H1 (cell line): ENCODE measurements at regions not wholly inside any gene's neighbourhood (a gene's known extent, or its start where the extent isn't known, plus 50 kb on each side); places are given as distances from the start of the nearest gene placed in this dataset.

Experiments
- CTCF ChIA-PET: fragments of 300-600 bp; sonication (Branson Sonifier 250); formaldehyde crosslinking; loops from one replicate; lab custom pipeline; 2021; ENCODE audit not compliant: partially characterized antibody; lab: Charles Lee
- POLR2A ChIA-PET: fragments of 300-600 bp; sonication (Branson Sonifier 250); formaldehyde crosslinking; loops from one replicate; lab custom pipeline; 2021; ENCODE audit warnings: inconsistent platforms; ENCODE audit not compliant: partially characterized antibody; lab: Charles Lee
- DNase-seq, 2 experiments: peaks; one replicate each; pipeline versions ENCODE4 v3.0.0 to v3.0.0-alpha.2; 2010 to 2022; ENCODE audit warnings: low spot score in 2 of 2, low read depth in 1 of 2, mixed read lengths in 1 of 2
- FAIRE-seq: peaks from 2 replicates; lab custom pipeline; 2011; peaks lifted over from hg19 to GRCh38; lab: Jason Lieb, UNC
- H2AFZ ChIP-seq: 2 replicates; pipeline ENCODE4 v1.8.1; 2012; ENCODE audit warnings: low read length, inconsistent platforms
- H2AK5ac ChIP-seq: 2 replicates; pipeline ENCODE4 v1.6.1; 2013; ENCODE audit warnings: low read depth, low read length
- H2BK120ac ChIP-seq: replicated peaks from 2 replicates; pipeline ENCODE3; 2013; ENCODE audit warnings: low read depth, low read length, inconsistent platforms
- H2BK12ac ChIP-seq: 2 replicates; pipeline ENCODE4 v1.6.1; 2013; ENCODE audit warnings: low read depth, low read length
- H2BK15ac ChIP-seq: 2 replicates; pipeline ENCODE4 v1.6.1; 2013; ENCODE audit warnings: low read length
- H2BK20ac ChIP-seq: 2 replicates; pipeline ENCODE4 v1.6.1; 2013; ENCODE audit warnings: low read length
- H2BK5ac ChIP-seq: 2 replicates; pipeline ENCODE4 v1.6.1; 2013; ENCODE audit warnings: low read depth, low read length
- H3K14ac ChIP-seq: 2 replicates; pipeline ENCODE4 v1.6.1; 2013; ENCODE audit warnings: inconsistent platforms; ENCODE audit not compliant: insufficient read length
- H3K18ac ChIP-seq: 2 replicates; pipeline ENCODE4 v1.6.1; 2013; ENCODE audit warnings: low read length; ENCODE audit errors: extremely low read depth
- H3K23ac ChIP-seq: 2 replicates; pipeline ENCODE4 v1.6.1; 2013; ENCODE audit warnings: inconsistent platforms; ENCODE audit not compliant: insufficient read length
- H3K23me2 ChIP-seq: 2 replicates; pipeline ENCODE4 v1.6.1; 2013; ENCODE audit warnings: low read depth, low read length
- H3K27ac ChIP-seq: 2 replicates; pipeline ENCODE4 v1.6.1; 2011; ENCODE audit warnings: low read depth, low read length, inconsistent platforms
- H3K27me3 ChIP-seq, 4 experiments: replicated peaks in 1 of 4; 1 replicate in 1 of 4; 2 replicates in 3 of 4; pipeline versions ENCODE4 v1.6.1 to v1.8.1; 2011 to 2013; ENCODE audit warnings: low read length in 3 of 4, mild to moderate bottlenecking in 3 of 4, inconsistent platforms in 2 of 4, mixed read lengths in 2 of 4, moderate library complexity in 1 of 4; ENCODE audit not compliant: control insufficient read depth in 3 of 4, insufficient read depth in 3 of 4; ENCODE audit errors: extremely low read depth in 1 of 4
- H3K36me3 ChIP-seq, 4 experiments: 2 replicates each; pipeline versions ENCODE4 v1.6.1 to v1.8.1; 2011 to 2013; ENCODE audit warnings: mild to moderate bottlenecking in 4 of 4, low read length in 3 of 4, moderate library complexity in 2 of 4, control low read depth in 1 of 4, inconsistent platforms in 1 of 4; ENCODE audit not compliant: insufficient read depth in 4 of 4, control insufficient read depth in 2 of 4
- H3K4ac ChIP-seq: replicated peaks from 2 replicates; pipeline ENCODE3; 2013; ENCODE audit warnings: low read length, low read depth, mixed read lengths, inconsistent platforms; ENCODE audit not compliant: insufficient read length
- H3K4me1 ChIP-seq, 4 experiments: replicated peaks in 1 of 4; 1 replicate in 1 of 4; 2 replicates in 3 of 4; pipeline versions ENCODE4 v1.6.1 to v1.8.1; 2011 to 2013; ENCODE audit warnings: low read length in 3 of 4, inconsistent platforms in 2 of 4, mixed read lengths in 1 of 4; ENCODE audit not compliant: insufficient read depth in 4 of 4, control insufficient read depth in 3 of 4
- H3K4me2 ChIP-seq, 2 experiments: 2 replicates each; pipeline versions ENCODE4 v1.6.1 to v1.8.1; 2011 to 2013; ENCODE audit warnings: low read depth in 2 of 2, low read length in 2 of 2, control low read depth in 1 of 2, inconsistent platforms in 1 of 2, mild to moderate bottlenecking in 1 of 2; ENCODE audit not compliant: insufficient read depth in 1 of 2
- H3K4me3 ChIP-seq, 4 experiments: fragments of 200-600, 300-600 bp in 1 of 4; sonication (generic), shearing (Covaris generic), sonication (Bioruptor Twin) in 1 of 4; 2 replicates each; pipeline versions ENCODE4 v1.5.1 to v1.8.1; 2011 to 2016; ENCODE audit warnings: low read length in 4 of 4, low read depth in 3 of 4, control low read depth in 2 of 4, inconsistent platforms in 2 of 4, mild to moderate bottlenecking in 2 of 4, mixed read lengths in 1 of 4, moderate library complexity in 1 of 4; ENCODE audit not compliant: insufficient read depth in 2 of 4; ENCODE audit errors: extremely low read depth in 1 of 4
- H3K56ac ChIP-seq: replicated peaks from 2 replicates; pipeline ENCODE3; 2013; ENCODE audit warnings: low read depth, mild to moderate bottlenecking, mixed read lengths, low read length, inconsistent platforms; ENCODE audit not compliant: insufficient read length
- H3K79me1 ChIP-seq: 2 replicates; pipeline ENCODE4 v1.6.1; 2013; ENCODE audit warnings: low read depth, low read length, control low read depth
- H3K79me2 ChIP-seq, 2 experiments: 2 replicates each; pipeline versions ENCODE4 v1.6.1 to v1.8.1; 2012 to 2013; ENCODE audit warnings: low read length in 2 of 2, mild to moderate bottlenecking in 2 of 2, inconsistent platforms in 1 of 2; ENCODE audit not compliant: insufficient read depth in 2 of 2, control insufficient read depth in 1 of 2
- H3K9ac ChIP-seq, 4 experiments: replicated peaks in 1 of 4; 1 replicate in 1 of 4; 2 replicates in 3 of 4; pipeline versions ENCODE4 v1.6.1 to v1.8.1; 2011 to 2013; ENCODE audit warnings: low read depth in 3 of 4, low read length in 3 of 4, control low read depth in 2 of 4, mild to moderate bottlenecking in 2 of 4, moderate library complexity in 2 of 4, inconsistent platforms in 1 of 4; ENCODE audit errors: extremely low read depth in 1 of 4
- H3K9me3 ChIP-seq, 2 experiments: 2 replicates each; pipeline versions ENCODE4 v1.6.1 to v1.8.1; 2012 to 2013; ENCODE audit warnings: mild to moderate bottlenecking in 2 of 2, moderate library complexity in 2 of 2, control low read depth in 1 of 2, inconsistent platforms in 1 of 2, low read depth in 1 of 2, low read length in 1 of 2, mixed read lengths in 1 of 2; ENCODE audit not compliant: insufficient read depth in 2 of 2
- H4K20me1 ChIP-seq, 2 experiments: replicated peaks in 1 of 2; 2 replicates each; pipeline versions ENCODE3 to v1.8.1; 2011 to 2013; ENCODE audit warnings: inconsistent platforms in 2 of 2, low read length in 2 of 2, mild to moderate bottlenecking in 1 of 2; ENCODE audit not compliant: insufficient read depth in 2 of 2, control insufficient read depth in 1 of 2
- H4K5ac ChIP-seq: 2 replicates; pipeline ENCODE4 v1.6.1; 2013; ENCODE audit warnings: low read length, low read depth, mixed read lengths, inconsistent platforms; ENCODE audit not compliant: insufficient read length
- H4K8ac ChIP-seq: 2 replicates; pipeline ENCODE4 v1.8.0; 2013; ENCODE audit warnings: mild to moderate bottlenecking, moderate library complexity, low read length, inconsistent platforms; ENCODE audit not compliant: insufficient read depth; ENCODE audit errors: extremely low read depth
- H4K91ac ChIP-seq: replicated peaks from 2 replicates; pipeline ENCODE3; 2013; ENCODE audit warnings: low read length, mixed read lengths, inconsistent platforms; ENCODE audit not compliant: insufficient read length
- ASH2L ChIP-seq: fragments of 200-600, 300-600 bp; sonication (generic); IDR thresholded peaks from one replicate; pipeline ENCODE4 v1.7.1; 2017; ENCODE audit warnings: low read length
- ATF2 ChIP-seq: IDR thresholded peaks from 2 replicates; pipeline ENCODE4 v1.6.1; 2012; ENCODE audit warnings: low read length, inconsistent platforms
- CBX8 ChIP-seq: fragments of 300-800, 300-1000 bp; sonication (generic); IDR thresholded peaks from 2 replicates; pipeline ENCODE4 v1.7.1; 2016; ENCODE audit warnings: low read depth, low read length, borderline replicate concordance
- CTBP2 ChIP-seq: IDR thresholded peaks from 2 replicates; pipeline ENCODE4 v1.7.0; 2011; ENCODE audit warnings: borderline replicate concordance, mild to moderate bottlenecking, moderate library complexity, mixed read lengths, low read length; ENCODE audit not compliant: insufficient read depth, insufficient read length
- E2F6 ChIP-seq: IDR thresholded peaks from 2 replicates; pipeline ENCODE4 v1.6.1; 2012; ENCODE audit warnings: inconsistent platforms
- EGR1 ChIP-seq: IDR thresholded peaks from 2 replicates; pipeline ENCODE4 v1.6.1; 2011; ENCODE audit warnings: low read depth, low read length, borderline replicate concordance
- FOSL1 ChIP-seq: IDR thresholded peaks from 2 replicates; pipeline ENCODE4 v1.6.1; 2011; ENCODE audit warnings: mild to moderate bottlenecking, low read depth, low read length, moderate library complexity; ENCODE audit not compliant: insufficient read depth
- KDM5A ChIP-seq: fragments of 200-600 bp; IDR thresholded peaks from 2 replicates; pipeline ENCODE4 v1.7.1; 2012; ENCODE audit warnings: mild to moderate bottlenecking, low read length, inconsistent platforms, mixed read lengths
- MAFK ChIP-seq: IDR thresholded peaks from 2 replicates; pipeline ENCODE4 v1.6.1; 2012; ENCODE audit warnings: low read depth, mild to moderate bottlenecking, improper control_type of control experiment, low read length
- NANOG ChIP-seq: IDR thresholded peaks from 2 replicates; pipeline ENCODE4 v1.6.1; 2011; ENCODE audit warnings: low read length, low read depth, mild to moderate bottlenecking, inconsistent platforms; ENCODE audit not compliant: insufficient read depth, poor library complexity, severe bottlenecking
- SP4 ChIP-seq: IDR thresholded peaks from 2 replicates; pipeline ENCODE4 v1.6.1; 2012; ENCODE audit warnings: low read length, inconsistent platforms
- TCF12 ChIP-seq: IDR thresholded peaks from 2 replicates; pipeline ENCODE4 v1.6.1; 2011; ENCODE audit warnings: low read depth, mild to moderate bottlenecking, low read length
- ZNF274 ChIP-seq: IDR thresholded peaks from 2 replicates; pipeline ENCODE4 v1.7.0; 2012; ENCODE audit warnings: low read length, borderline replicate concordance; ENCODE audit errors: extremely low read depth
- WGBS, 2 experiments: shearing (Covaris generic) in 1 of 2; methylation state at CpG; one replicate each; pipeline versions ENCODE4 v1.1.6 to v1.1.7; 2013 to 2015; ENCODE audit warnings: low lambda C conversion rate in 2 of 2, mixed read lengths in 2 of 2, inconsistent platforms in 1 of 2, low coverage in 1 of 2, missing lambda C conversion rate in 1 of 2; ENCODE audit not compliant: insufficient replicate concordance in 2 of 2, insufficient coverage in 1 of 2, insufficient read length in 1 of 2; ENCODE audit errors: extremely low coverage in 1 of 2, missing lambda C conversion rate in 1 of 2; 5-methylcytosine and 5-hydroxymethylcytosine counted together

- no peak overlapping the region for H4K91ac ChIP-seq
- no peak overlapping the region for H2BK15ac ChIP-seq
- no peak for DNase-seq
- H3K23ac ChIP-seq: no peak overlapping the region
- H3K27ac ChIP-seq: no peak overlapping the region
- H2AK5ac ChIP-seq: no peak overlapping the region
- no peak overlapping the region for H3K4me3 ChIP-seq
- H2BK12ac ChIP-seq: no peak overlapping the region
- FAIRE-seq: no peak
- no peak overlapping the region for H2BK120ac ChIP-seq
- H3K4me1 ChIP-seq: no peaks in the 10 kb centered on the region
- no peak overlapping the region for H4K8ac ChIP-seq
- no peaks in the 10 kb centered on the region for H3K79me1 ChIP-seq
- no peak overlapping the region for H4K5ac ChIP-seq
- no peaks in the 10 kb centered on the region for H4K20me1 ChIP-seq
- no peaks in the 10 kb centered on the region for H3K27me3 ChIP-seq
- ChIA-PET POLR2A (no interaction called here), CTCF (no interaction called here)
- no peak overlapping the region for H3K4ac ChIP-seq
- no peak overlapping the region for H2BK20ac ChIP-seq
- H3K23me2 ChIP-seq: no peaks in the 10 kb centered on the region
- H3K79me2 ChIP-seq: no peaks in the 10 kb centered on the region
- 94% methylated on average over 2 of the region's 2 CpGs; no CpG with 5 or more reads in 1 of the 2 experiments for whole genome bisulfite sequencing, 2 experiments
- H3K56ac ChIP-seq: no peak overlapping the region
- no peak overlapping the region for H3K4me2 ChIP-seq
- H3K9ac ChIP-seq: no peak overlapping the region
- no peaks in the 10 kb centered on the region for H3K36me3 ChIP-seq
- H3K9me3 ChIP-seq: no peaks in the 10 kb centered on the region
- H3K18ac ChIP-seq: no peak overlapping the region
- H2BK5ac ChIP-seq: no peak overlapping the region
- no peak overlapping the region for H3K14ac ChIP-seq
- H2AFZ ChIP-seq: no peak overlapping the region
- TF ChIP-seq ASH2L (no peak), FOSL1 (no peak), NANOG (no peak), KDM5A (no peak), MAFK (no peak), ATF2 (no peak), SP4 (no peak), E2F6 (no peak), CTBP2 (no peak), ZNF274 (no peak), TCF12 (no peak), EGR1 (no peak), CBX8 (no peak)
These were observed 268.3 kb downstream of the CDH11 start for GRCh38 chr16:64853551-64853950.
